K562 (cell line): ENCODE measurements at regions not wholly inside any gene's neighbourhood (a gene's known extent, or its start where the extent isn't known, plus 50 kb on each side); places are given as distances from the start of the nearest gene placed in this dataset.

ENCODE experiments used
- ATAC-seq: fragments of 200-7000 bp; cut with Tn5 transposase; 3 replicates; pipeline ENCODE4 v1.9.1; 2020; ENCODE audit warnings: moderate library complexity
- BruUV-seq: library from RNA; stranded (reverse); fragments of 400-500 nt; replicated peaks from 2 replicates; lab custom pipeline; 2021; lab: Mats Ljungman, UMichigan
- CTCF ChIA-PET: fragments of 300-600 bp; formaldehyde crosslinking; extraction: SDS; loops from one replicate; lab custom pipeline; 2021; ENCODE audit warnings: low intra/inter-chr PET ratio; lab: Yijun Ruan, JAX
- POLR2A ChIA-PET: fragments of 300-600, 350-650 bp; sonication (Branson Sonifier 250); formaldehyde crosslinking; extraction: SDS; loops from one replicate; lab custom pipeline; 2021; ENCODE audit warnings: antibody characterized with exemption, inconsistent platforms; lab: Yijun Ruan, JAX
- DNase-seq, 4 experiments: peaks; one replicate each; pipeline versions ENCODE4 v3.0.0 to v3.0.0-alpha.2; 2011 to 2018; ENCODE audit warnings: low spot score in 3 of 4, mixed read lengths in 3 of 4; ENCODE audit errors: extremely low read depth in 1 of 4
- FAIRE-seq: peaks from 2 replicates; lab custom pipeline; 2011; peaks lifted over from hg19 to GRCh38; lab: Jason Lieb, UNC
- H2AFZ ChIP-seq: 2 replicates; pipeline ENCODE4 v1.6.0; 2011; ENCODE audit warnings: low read depth, low read length, control low read depth, inconsistent platforms
- H3K27ac ChIP-seq: fragments of 200-600 bp; 3 replicates; pipeline ENCODE4 v1.8.0; 2011; ENCODE audit warnings: low read depth, mild to moderate bottlenecking, control low read depth, inconsistent platforms, low read length, moderate library complexity, mixed read lengths; ENCODE audit errors: extremely low read depth
- H3K27me3 ChIP-seq, 2 experiments: fragments of 300-600 bp in 1 of 2; 2 replicates in 1 of 2; 3 replicates in 1 of 2; pipeline versions ENCODE4 v1.6.0 to v1.8.0; 2011; ENCODE audit warnings: inconsistent platforms in 2 of 2, low read length in 2 of 2, mild to moderate bottlenecking in 1 of 2, mixed read lengths in 1 of 2, moderate library complexity in 1 of 2; ENCODE audit not compliant: control insufficient read depth in 2 of 2, insufficient read depth in 2 of 2
- H3K36me3 ChIP-seq: fragments of 300-600 bp; 3 replicates; pipeline ENCODE4 v1.8.0; 2011; ENCODE audit warnings: mild to moderate bottlenecking, low read length, inconsistent platforms; ENCODE audit not compliant: control insufficient read depth, insufficient read depth
- H3K4me1 ChIP-seq, 2 experiments: fragments of 200-600 bp in 1 of 2; replicated peaks in 1 of 2; 2 replicates in 1 of 2; 3 replicates in 1 of 2; pipeline versions ENCODE4 v1.5.1 to v1.8.0; 2011; ENCODE audit warnings: inconsistent platforms in 2 of 2, low read length in 2 of 2, mild to moderate bottlenecking in 1 of 2, mixed read lengths in 1 of 2, moderate library complexity in 1 of 2; ENCODE audit not compliant: control insufficient read depth in 2 of 2, insufficient read depth in 2 of 2
- H3K4me2 ChIP-seq: 2 replicates; pipeline ENCODE4 v1.6.1; 2011; ENCODE audit warnings: low read length, control low read depth, inconsistent platforms, mixed read lengths; ENCODE audit not compliant: insufficient read depth
- H3K4me3 ChIP-seq: fragments of 200-600 bp; sonication (generic), shearing (Covaris generic); 2 replicates; pipeline ENCODE4 v1.5.1; 2016; ENCODE audit warnings: control low read depth, inconsistent platforms
- H3K79me2 ChIP-seq: fragments of 200-600 bp; 3 replicates; pipeline ENCODE4 v1.8.0; 2011; ENCODE audit warnings: low read length, inconsistent platforms; ENCODE audit not compliant: control insufficient read depth, insufficient read depth
- H3K9ac ChIP-seq, 2 experiments: 2 replicates each; pipeline versions ENCODE4 v1.6.0 to v1.6.1; 2011; ENCODE audit warnings: low read depth in 2 of 2, low read length in 2 of 2, control low read depth in 1 of 2, inconsistent platforms in 1 of 2, mild to moderate bottlenecking in 1 of 2, mixed read lengths in 1 of 2; ENCODE audit not compliant: insufficient read depth in 1 of 2
- H3K9me1 ChIP-seq: one replicate; pipeline ENCODE4 v1.6.0; 2011; ENCODE audit warnings: inconsistent platforms, mild to moderate bottlenecking, low read length, moderate library complexity; ENCODE audit not compliant: control insufficient read depth, insufficient read depth
- H3K9me3 ChIP-seq: replicated peaks from 2 replicates; pipeline ENCODE4 v1.5.1; 2011; ENCODE audit warnings: low read depth, low read length, inconsistent platforms; ENCODE audit not compliant: control insufficient read depth, insufficient read depth
- H4K20me1 ChIP-seq: replicated peaks from 2 replicates; pipeline ENCODE4 v1.6.1; 2011; ENCODE audit warnings: low read length, inconsistent platforms, mixed read lengths; ENCODE audit not compliant: control insufficient read depth, insufficient read depth
- DACH1 ChIP-seq: fragments of 450-650 bp; IDR thresholded peaks from 2 replicates; pipeline ENCODE4 v1.6.1; 2018; ENCODE audit not compliant: partially characterized antibody
- EGR1 ChIP-seq: fragments of 450-650 bp; conservative IDR thresholded peaks from 2 replicates; pipeline ENCODE4 v1.6.1; 2017; ENCODE audit warnings: mild to moderate bottlenecking
- FOXK2 ChIP-seq, 2 experiments: fragments of 450-650 bp; IDR thresholded peaks in 1 of 2; conservative IDR thresholded peaks in 1 of 2; 2 replicates each; pipeline ENCODE4 v1.6.1; 2016; ENCODE audit warnings: low read depth in 2 of 2, mild to moderate bottlenecking in 1 of 2
- HNRNPL ChIP-seq: fragments of 200-400 bp; formaldehyde crosslinking; IDR thresholded peaks from 2 replicates; pipeline ENCODE4 v1.6.1; 2017; ENCODE audit warnings: low read depth, mild to moderate bottlenecking, low read length
- IRF2 ChIP-seq: sonication (generic); formaldehyde crosslinking; IDR thresholded peaks from 2 replicates; pipeline ENCODE4 v1.8.1; 2022; ENCODE audit warnings: mild to moderate bottlenecking, missing genetic modification reagents
- MTA1 ChIP-seq: fragments of 450-650 bp; IDR thresholded peaks from 2 replicates; pipeline ENCODE4 v1.6.1; 2017; ENCODE audit warnings: borderline replicate concordance
- POLR2G ChIP-seq: fragments of 200-400 bp; formaldehyde crosslinking; IDR thresholded peaks from 2 replicates; pipeline ENCODE4 v1.6.1; 2017; ENCODE audit warnings: low read depth, mild to moderate bottlenecking, antibody characterized with exemption, low read length, moderate library complexity
- PTTG1 ChIP-seq: fragments of 450-650 bp; IDR thresholded peaks from 2 replicates; pipeline ENCODE4 v1.6.1; 2016; ENCODE audit warnings: low read depth, mild to moderate bottlenecking, missing genetic modification characterization, missing compliant biosample characterization
- RAD21 ChIP-seq, 2 experiments: fragments of 250-450 bp in 1 of 2; fragments of 450-650 bp in 1 of 2; sonication (Bioruptor Pico) in 1 of 2; formaldehyde crosslinking in 1 of 2; IDR thresholded peaks in 1 of 2; conservative IDR thresholded peaks in 1 of 2; 2 replicates each; pipeline versions ENCODE4 v1.4.0 to v1.8.0; 2020 to 2022; ENCODE audit warnings: mild to moderate bottlenecking in 2 of 2, moderate library complexity in 1 of 2
- TCF3 ChIP-seq: sonication (generic); formaldehyde crosslinking; IDR thresholded peaks from 2 replicates; pipeline ENCODE4 v1.4.0; 2020; ENCODE audit warnings: mild to moderate bottlenecking, missing genetic modification reagents
- ZKSCAN3 ChIP-seq: fragments of 250-450 bp; sonication (Bioruptor Pico); IDR thresholded peaks from 2 replicates; pipeline ENCODE4 v1.4.0; 2020
- ZNF354B ChIP-seq: fragments of 250-450 bp; sonication (Bioruptor Pico); IDR thresholded peaks from 2 replicates; pipeline ENCODE4 v1.4.0; 2020
- ZNF79 ChIP-seq: fragments of 250-450 bp; sonication (Bioruptor Pico); IDR thresholded peaks from 2 replicates; pipeline ENCODE4 v1.4.0; 2020; ENCODE audit warnings: low read depth, mild to moderate bottlenecking, moderate library complexity
- WGBS: fragments of 100-300 bp; shearing (Covaris generic); methylation state at CpG from one replicate; pipeline ENCODE4 v1.1.6; 2016; ENCODE audit warnings: low coverage, mixed read lengths; ENCODE audit not compliant: insufficient coverage; ENCODE audit errors: missing lambda C conversion rate; 5-methylcytosine and 5-hydroxymethylcytosine counted together
- in situ Hi-C: fragments of 300-500 bp; cut with MboI; formaldehyde crosslinking; loops from 4 replicates; pipeline ENCODE4 v1.15.0; 2018; ENCODE audit warnings: inconsistent platforms, mixed read lengths
- intact Hi-C: fragments of 100-400 bp; cut with micrococcal nuclease; formaldehyde crosslinking; loops from 2 replicates; pipeline ENCODE4 v1.14.2; 2022
- TF ChIP-seq, protein P1 (sequence below): sonication (generic); formaldehyde crosslinking; IDR thresholded peaks from 2 replicates; pipeline ENCODE4 v1.8.1; 2023; ENCODE audit warnings: mild to moderate bottlenecking, missing genetic modification reagents
- TF ChIP-seq, protein P2 (sequence below): fragments of 250-450 bp; sonication (Bioruptor Pico); IDR thresholded peaks from 2 replicates; pipeline ENCODE4 v1.5.0; 2021

DNA sequence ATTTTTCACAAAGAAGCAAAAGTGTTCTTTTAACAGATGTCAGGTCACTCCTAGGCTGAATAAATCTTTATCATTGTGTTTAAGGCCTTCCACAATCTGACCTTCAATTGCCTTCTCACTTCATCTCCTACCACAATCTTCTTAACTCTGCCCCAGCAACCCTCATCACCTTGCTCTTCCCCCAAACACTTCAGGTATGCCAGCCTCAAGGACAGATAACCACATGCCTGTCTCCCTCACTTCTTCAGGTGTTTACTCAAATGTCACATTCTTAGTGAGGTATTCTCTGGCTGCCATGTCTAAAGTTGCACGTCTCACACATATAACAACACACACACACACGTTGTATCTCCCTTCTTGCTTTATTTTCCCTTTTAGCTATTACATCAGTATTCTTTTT lies 146.5 kb downstream of the ANKRD50 start (continued):
- TF ChIP-seq, protein P1, sequence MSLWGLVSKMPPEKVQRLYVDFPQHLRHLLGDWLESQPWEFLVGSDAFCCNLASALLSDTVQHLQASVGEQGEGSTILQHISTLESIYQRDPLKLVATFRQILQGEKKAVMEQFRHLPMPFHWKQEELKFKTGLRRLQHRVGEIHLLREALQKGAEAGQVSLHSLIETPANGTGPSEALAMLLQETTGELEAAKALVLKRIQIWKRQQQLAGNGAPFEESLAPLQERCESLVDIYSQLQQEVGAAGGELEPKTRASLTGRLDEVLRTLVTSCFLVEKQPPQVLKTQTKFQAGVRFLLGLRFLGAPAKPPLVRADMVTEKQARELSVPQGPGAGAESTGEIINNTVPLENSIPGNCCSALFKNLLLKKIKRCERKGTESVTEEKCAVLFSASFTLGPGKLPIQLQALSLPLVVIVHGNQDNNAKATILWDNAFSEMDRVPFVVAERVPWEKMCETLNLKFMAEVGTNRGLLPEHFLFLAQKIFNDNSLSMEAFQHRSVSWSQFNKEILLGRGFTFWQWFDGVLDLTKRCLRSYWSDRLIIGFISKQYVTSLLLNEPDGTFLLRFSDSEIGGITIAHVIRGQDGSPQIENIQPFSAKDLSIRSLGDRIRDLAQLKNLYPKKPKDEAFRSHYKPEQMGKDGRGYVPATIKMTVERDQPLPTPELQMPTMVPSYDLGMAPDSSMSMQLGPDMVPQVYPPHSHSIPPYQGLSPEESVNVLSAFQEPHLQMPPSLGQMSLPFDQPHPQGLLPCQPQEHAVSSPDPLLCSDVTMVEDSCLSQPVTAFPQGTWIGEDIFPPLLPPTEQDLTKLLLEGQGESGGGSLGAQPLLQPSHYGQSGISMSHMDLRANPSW (CRISPR knock-in tag): no peak
- TF ChIP-seq EGR1 (no peak), TCF3 (CRISPR knock-in tag) (no peak)

DNA sequence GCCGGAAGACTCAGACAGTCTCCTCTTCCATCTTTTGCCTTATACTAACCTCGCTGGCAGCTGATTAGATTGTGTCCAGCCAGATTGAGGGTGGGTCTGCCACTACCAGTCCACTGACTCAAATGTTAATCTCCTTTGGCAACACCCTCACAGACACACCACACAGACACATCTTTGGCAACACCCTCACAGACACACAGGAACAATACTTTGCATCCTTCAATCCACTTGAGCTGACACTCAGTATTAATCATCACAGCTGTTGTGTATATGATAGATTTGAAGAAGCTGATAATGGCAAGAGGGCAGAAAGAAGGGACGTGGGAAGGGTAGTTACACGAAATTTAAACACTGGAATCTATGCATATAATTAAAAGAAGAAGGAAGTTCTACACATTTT lies 139.5 kb downstream of the ANKRD50 start:
- TF ChIP-seq RAD21 (CRISPR knock-in tag; conservative IDR thresholded peaks at IDR 0.05 in 1 of 2, IDR thresholded peaks at IDR 0.05 in 1 of 2) (no peak), FOXK2 (conservative IDR thresholded peaks at IDR 0.05 in 1 of 2, IDR thresholded peaks at IDR 0.05 in 1 of 2; ENCODE audit: low read depth in 2 of 2) (no peak), HNRNPL (no peak), ZNF354B (CRISPR knock-in tag) (no peak), ZNF79 (no peak), IRF2 (no peak), DACH1 (no peak), MTA1 (no peak), POLR2G (no peak), ZKSCAN3 (CRISPR knock-in tag) (no peak), PTTG1 (tag) (no peak)
- TF ChIP-seq, protein P2, sequence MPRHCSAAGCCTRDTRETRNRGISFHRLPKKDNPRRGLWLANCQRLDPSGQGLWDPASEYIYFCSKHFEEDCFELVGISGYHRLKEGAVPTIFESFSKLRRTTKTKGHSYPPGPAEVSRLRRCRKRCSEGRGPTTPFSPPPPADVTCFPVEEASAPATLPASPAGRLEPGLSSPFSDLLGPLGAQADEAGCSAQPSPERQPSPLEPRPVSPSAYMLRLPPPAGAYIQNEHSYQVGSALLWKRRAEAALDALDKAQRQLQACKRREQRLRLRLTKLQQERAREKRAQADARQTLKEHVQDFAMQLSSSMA (CRISPR knock-in tag): no peak
- TF ChIP-seq, protein P1 (CRISPR knock-in tag): no peak
- intact Hi-C loops: no loop called here
- H3K27ac ChIP-seq: no peak overlapping the region
- H3K9ac ChIP-seq: no peak overlapping the region
- H3K4me3 ChIP-seq: no peak overlapping the region
- no peaks in the 10 kb centered on the region for H3K4me1 ChIP-seq
- H3K79me2 ChIP-seq: no peaks in the 10 kb centered on the region
- FAIRE-seq: no peak
- no peaks in the 10 kb centered on the region for H4K20me1 ChIP-seq
- no peak for DNase-seq
- no peaks in the 10 kb centered on the region for H3K9me3 ChIP-seq
- 10% methylated on average over 4 of the region's 4 CpGs for WGBS
- POLR2A ChIA-PET: no interaction called here
- no peaks in the 10 kb centered on the region for H3K36me3 ChIP-seq
- in situ Hi-C loops: no loop called here
- no peaks in the 10 kb centered on the region for H3K27me3 ChIP-seq
- H2AFZ ChIP-seq: no peak overlapping the region
- no peak overlapping the region for H3K4me2 ChIP-seq
- no peaks in the 10 kb centered on the region for H3K9me1 ChIP-seq
- no peak for ATAC-seq
- CTCF ChIA-PET: no interaction called here
- BruUV-seq: no TSS peak
